Endothelial cell (in vitro differentiated cells): ENCODE measurements at regions not wholly inside any gene's neighbourhood (a gene's known extent, or its start where the extent isn't known, plus 50 kb on each side); places are given as distances from the start of the nearest gene placed in this dataset.

ENCODE experiments used
- DNase-seq: peaks from one replicate; pipeline ENCODE4 v3.0.0; 2021; ENCODE audit warnings: low spot score
- H3K27ac Mint-ChIP-seq: one replicate; pipeline ENCODE4 v1.8.0; 2021; ENCODE audit warnings: mixed read lengths, inconsistent platforms; ENCODE audit not compliant: unreplicated experiment
- H3K27me3 Mint-ChIP-seq: one replicate; pipeline ENCODE4 v1.8.0; 2021; ENCODE audit warnings: mild to moderate bottlenecking, moderate library complexity, mixed read lengths, inconsistent platforms; ENCODE audit not compliant: unreplicated experiment
- H3K36me3 Mint-ChIP-seq: one replicate; pipeline ENCODE4 v1.8.0; 2021; ENCODE audit warnings: mild to moderate bottlenecking, low read depth, mixed read lengths, inconsistent platforms; ENCODE audit not compliant: unreplicated experiment
- H3K4me1 Mint-ChIP-seq: one replicate; pipeline ENCODE4 v1.8.0; 2021; ENCODE audit warnings: mild to moderate bottlenecking, mixed read lengths, inconsistent platforms; ENCODE audit not compliant: unreplicated experiment
- H3K4me3 Mint-ChIP-seq: one replicate; pipeline ENCODE4 v1.8.0; 2021; ENCODE audit warnings: mild to moderate bottlenecking, mixed read lengths, inconsistent platforms; ENCODE audit not compliant: unreplicated experiment
- H3K9me3 Mint-ChIP-seq: one replicate; pipeline ENCODE4 v1.8.0; 2021; ENCODE audit warnings: mixed read lengths, inconsistent platforms; ENCODE audit not compliant: unreplicated experiment
- TF ChIP-seq, protein P1 (sequence below): fragments of 200-600 bp; sonication (generic); IDR thresholded peaks from one replicate; pipeline ENCODE4 v1.5.0; 2021; ENCODE audit warnings: antibody characterized with exemption; ENCODE audit not compliant: unreplicated experiment

DNA sequence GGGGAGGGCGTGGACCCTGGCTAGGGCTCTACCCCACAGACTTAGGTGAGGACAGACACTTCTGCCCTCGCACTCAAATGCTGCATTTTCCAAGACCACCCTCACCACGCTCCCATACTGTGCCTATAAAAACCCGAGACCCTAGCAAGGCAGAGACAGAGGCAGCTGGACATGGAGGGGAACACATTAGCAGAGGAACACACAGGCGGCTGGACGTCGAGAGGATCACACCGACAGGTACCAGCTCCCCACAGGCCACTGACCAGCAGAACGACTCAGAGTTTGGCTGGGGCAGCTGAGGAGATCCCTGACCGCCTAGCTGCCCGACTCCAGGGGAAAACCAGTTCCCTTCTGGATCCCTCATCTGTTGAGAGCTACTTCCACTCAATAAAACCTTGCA lies 338.2 kb upstream of the SMIM30 start:
- Mint-ChIP-seq H3K4me1 (no peaks in the 10 kb centered on the region), H3K4me3 (no peak overlapping the region), H3K27ac (no peak overlapping the region), H3K36me3 (no peaks in the 10 kb centered on the region), H3K9me3 (no peaks in the 10 kb centered on the region), H3K27me3 (no peaks in the 10 kb centered on the region)
- TF ChIP-seq, protein P1, sequence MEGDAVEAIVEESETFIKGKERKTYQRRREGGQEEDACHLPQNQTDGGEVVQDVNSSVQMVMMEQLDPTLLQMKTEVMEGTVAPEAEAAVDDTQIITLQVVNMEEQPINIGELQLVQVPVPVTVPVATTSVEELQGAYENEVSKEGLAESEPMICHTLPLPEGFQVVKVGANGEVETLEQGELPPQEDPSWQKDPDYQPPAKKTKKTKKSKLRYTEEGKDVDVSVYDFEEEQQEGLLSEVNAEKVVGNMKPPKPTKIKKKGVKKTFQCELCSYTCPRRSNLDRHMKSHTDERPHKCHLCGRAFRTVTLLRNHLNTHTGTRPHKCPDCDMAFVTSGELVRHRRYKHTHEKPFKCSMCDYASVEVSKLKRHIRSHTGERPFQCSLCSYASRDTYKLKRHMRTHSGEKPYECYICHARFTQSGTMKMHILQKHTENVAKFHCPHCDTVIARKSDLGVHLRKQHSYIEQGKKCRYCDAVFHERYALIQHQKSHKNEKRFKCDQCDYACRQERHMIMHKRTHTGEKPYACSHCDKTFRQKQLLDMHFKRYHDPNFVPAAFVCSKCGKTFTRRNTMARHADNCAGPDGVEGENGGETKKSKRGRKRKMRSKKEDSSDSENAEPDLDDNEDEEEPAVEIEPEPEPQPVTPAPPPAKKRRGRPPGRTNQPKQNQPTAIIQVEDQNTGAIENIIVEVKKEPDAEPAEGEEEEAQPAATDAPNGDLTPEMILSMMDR = no peak
- DNase-seq = no peak

DNA sequence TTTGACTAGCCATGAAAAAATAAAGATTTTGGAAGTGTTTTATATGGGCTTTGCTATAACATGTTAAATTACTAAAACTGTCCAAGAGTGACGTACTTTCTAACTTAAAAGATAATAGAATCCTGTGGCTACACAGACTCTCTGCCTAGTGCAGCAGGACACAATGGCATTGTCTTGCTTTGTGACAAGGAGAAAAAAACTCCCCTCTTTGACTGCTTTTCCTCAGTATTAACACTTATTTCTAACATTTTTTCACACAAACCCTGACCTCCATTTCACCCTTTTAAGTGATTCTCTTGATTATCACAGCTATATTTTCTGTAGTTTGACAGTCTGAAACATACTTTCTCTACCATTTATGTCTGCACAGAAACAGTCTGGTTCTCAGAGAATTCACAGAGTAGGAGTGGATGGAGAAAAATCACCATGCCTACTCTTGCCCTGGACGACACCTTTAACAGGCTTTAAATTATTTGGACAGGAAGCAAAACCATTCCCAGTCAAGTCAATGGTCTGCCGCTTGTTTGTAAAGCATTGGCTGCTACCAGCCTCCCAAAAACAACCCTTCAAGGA lies 336.3 kb upstream of the SMIM30 start:
- no peaks in the 10 kb centered on the region for H3K9me3 Mint-ChIP-seq
- TF ChIP-seq, protein P1 = no peak
- H3K27me3 Mint-ChIP-seq = no peaks in the 10 kb centered on the region
- no peak overlapping the region for H3K4me3 Mint-ChIP-seq
- H3K27ac Mint-ChIP-seq = no peak overlapping the region
- DNase-seq = no peak
- no peaks in the 10 kb centered on the region for H3K4me1 Mint-ChIP-seq
- no peaks in the 10 kb centered on the region for H3K36me3 Mint-ChIP-seq

DNA sequence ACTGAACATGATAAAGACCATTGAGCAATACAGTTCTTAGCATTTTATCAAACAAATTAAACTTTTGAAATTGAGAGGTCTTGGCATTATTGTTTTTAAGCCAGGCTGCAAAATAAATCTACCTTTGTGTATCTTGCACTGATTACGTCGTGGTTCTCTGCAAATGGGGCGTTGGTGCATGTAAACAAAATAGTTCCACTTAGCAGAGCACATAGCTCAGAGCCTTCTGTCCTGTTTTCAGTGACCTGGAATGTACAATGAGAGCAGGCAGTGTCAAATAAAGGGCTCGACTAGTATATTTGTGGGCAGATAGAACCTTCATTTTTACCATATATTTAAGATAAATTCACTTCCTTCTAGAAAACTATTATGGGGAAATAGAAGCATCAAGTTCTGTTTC lies 333.9 kb upstream of the SMIM30 start:
- H3K4me1 Mint-ChIP-seq = no peaks in the 10 kb centered on the region

DNA sequence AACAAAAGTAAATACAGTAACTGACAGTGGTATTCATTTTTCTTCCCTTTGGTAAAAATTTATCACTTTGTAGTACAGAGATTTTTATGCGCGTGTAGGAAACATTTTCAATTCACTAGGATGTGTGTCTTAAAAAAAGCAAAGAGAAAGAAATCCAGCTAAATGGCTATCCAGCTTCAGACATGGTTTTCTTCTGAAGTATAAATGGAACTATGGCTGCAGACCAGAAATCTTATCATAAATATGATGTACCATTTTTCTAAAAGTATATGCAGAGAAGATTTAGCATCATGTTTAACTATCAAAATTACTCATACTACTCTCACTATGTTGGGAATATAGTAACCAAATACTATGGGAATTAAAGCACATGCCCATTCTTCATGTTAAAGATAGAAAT lies 328.4 kb upstream of the SMIM30 start:
- no peak for DNase-seq
- TF ChIP-seq, protein P1 = no peak
- H3K9me3 Mint-ChIP-seq = no peaks in the 10 kb centered on the region
- no peaks in the 10 kb centered on the region for H3K4me1 Mint-ChIP-seq
- H3K36me3 Mint-ChIP-seq = no peaks in the 10 kb centered on the region
- H3K27ac Mint-ChIP-seq = no peak overlapping the region
- H3K27me3 Mint-ChIP-seq = no peaks in the 10 kb centered on the region
- H3K4me3 Mint-ChIP-seq = no peak overlapping the region

More for the DNA sequence above, 333.9 kb upstream of the SMIM30 start:
- no peak overlapping the region for H3K27ac Mint-ChIP-seq
- H3K36me3 Mint-ChIP-seq = no peaks in the 10 kb centered on the region
- TF ChIP-seq, protein P1 = no peak
- H3K4me3 Mint-ChIP-seq = no peak overlapping the region
- DNase-seq = no peak
- H3K27me3 Mint-ChIP-seq = no peaks in the 10 kb centered on the region
- no peaks in the 10 kb centered on the region for H3K9me3 Mint-ChIP-seq

DNA sequence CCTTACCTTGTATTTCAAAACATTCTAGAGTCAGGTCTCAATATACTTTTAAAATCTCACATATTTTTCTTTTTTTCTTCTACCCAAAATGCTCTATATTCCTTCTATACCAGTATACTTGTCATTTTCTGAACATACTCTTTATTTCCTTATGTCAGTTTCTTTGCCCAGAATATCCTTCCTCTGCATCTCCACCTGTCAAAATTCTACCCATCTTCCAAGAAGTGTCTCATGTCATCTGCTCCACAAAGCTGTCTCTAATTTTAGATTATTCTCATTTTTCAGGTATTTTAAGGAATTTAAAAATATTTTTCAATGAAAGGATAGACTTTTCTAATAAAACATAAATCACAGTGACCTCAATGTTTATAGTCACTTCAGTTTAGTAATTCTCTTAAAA lies 328.0 kb upstream of the SMIM30 start:
- H3K4me1 Mint-ChIP-seq = no peaks in the 10 kb centered on the region
- no peak for DNase-seq
- TF ChIP-seq, protein P1 = no peak
- H3K4me3 Mint-ChIP-seq = no peak overlapping the region
- H3K9me3 Mint-ChIP-seq = no peaks in the 10 kb centered on the region
- H3K36me3 Mint-ChIP-seq = no peaks in the 10 kb centered on the region
- H3K27me3 Mint-ChIP-seq = no peaks in the 10 kb centered on the region
- no peak overlapping the region for H3K27ac Mint-ChIP-seq
